ENCODE measurements at regions not wholly inside any gene's neighbourhood (a gene's known extent, or its start where the extent isn't known, plus 50 kb on each side); places are given as distances from the start of the nearest gene placed in this dataset.

DNA sequence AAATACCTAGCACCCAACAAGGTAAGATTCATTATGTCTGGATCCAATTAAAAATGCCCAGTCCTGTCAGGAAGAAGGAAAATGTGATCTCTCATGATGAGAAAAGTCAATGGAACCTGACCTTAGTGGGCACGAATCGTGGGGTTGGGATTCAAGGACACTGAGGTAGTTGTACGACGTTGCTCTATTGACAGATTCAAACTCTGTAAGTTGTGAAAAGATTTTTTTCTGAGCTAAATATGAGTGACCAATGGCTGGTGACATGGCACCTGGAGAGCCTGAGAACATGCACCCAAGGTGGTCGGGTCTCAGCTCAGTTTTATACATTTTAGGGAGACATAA, 148.2 kb downstream of the NDUFA10 start:
- no peak overlapping the region for H3K4me3 ChIP-seq
- TF ChIP-seq, protein P1, sequence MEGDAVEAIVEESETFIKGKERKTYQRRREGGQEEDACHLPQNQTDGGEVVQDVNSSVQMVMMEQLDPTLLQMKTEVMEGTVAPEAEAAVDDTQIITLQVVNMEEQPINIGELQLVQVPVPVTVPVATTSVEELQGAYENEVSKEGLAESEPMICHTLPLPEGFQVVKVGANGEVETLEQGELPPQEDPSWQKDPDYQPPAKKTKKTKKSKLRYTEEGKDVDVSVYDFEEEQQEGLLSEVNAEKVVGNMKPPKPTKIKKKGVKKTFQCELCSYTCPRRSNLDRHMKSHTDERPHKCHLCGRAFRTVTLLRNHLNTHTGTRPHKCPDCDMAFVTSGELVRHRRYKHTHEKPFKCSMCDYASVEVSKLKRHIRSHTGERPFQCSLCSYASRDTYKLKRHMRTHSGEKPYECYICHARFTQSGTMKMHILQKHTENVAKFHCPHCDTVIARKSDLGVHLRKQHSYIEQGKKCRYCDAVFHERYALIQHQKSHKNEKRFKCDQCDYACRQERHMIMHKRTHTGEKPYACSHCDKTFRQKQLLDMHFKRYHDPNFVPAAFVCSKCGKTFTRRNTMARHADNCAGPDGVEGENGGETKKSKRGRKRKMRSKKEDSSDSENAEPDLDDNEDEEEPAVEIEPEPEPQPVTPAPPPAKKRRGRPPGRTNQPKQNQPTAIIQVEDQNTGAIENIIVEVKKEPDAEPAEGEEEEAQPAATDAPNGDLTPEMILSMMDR (IDR thresholded peaks at IDR 0.05), result no peak
- no peak for TF ChIP-seq POLR2AphosphoS5 (IDR thresholded peaks at IDR 0.05)
- no peaks in the 10 kb centered on the region for H3K36me3 ChIP-seq
- no peak for DNase-seq (ENCODE audit: low spot score in 2 of 2)
- H3K27ac ChIP-seq, result no peak overlapping the region
- WGBS, result 95% methylated on average over 5 of the region's 5 CpGs
- peaks cover 5% of the 10 kb centered on the region for H3K4me1 ChIP-seq
- no peaks in the 10 kb centered on the region for H3K9me3 ChIP-seq
- H3K27me3 ChIP-seq, result no peaks in the 10 kb centered on the region

DNA sequence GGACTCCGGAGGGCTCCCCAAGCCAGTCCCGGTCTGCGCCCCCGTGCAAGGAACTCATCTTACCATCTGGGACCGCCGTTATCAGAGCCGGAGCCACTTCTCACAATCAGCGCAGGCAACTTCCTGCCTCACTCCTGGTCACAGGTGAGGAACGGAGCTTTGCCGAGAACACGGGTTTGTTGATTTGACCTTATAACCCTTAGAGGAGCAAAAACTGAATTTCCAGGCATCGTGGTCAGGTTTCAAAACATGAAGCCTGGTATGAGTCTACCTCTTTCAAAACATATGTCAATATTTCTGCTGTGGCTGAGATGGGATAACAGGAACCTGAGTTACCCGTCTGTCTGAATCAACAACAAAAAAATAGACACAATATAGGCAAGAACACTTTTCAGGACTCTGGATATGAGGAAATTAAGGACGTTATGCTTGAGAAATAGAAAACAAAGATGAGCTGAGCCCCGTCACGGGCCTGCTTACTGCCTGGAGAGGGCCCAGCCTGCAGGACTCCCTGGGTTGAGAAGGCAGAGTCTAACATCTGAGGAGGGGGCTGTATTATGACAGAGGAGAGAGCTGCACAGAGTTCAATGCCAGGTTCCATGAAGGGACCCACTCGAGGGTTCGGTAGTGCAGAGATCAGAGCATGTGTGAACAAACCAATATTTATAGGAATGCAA, 148.7 kb downstream of the NDUFA10 start:
- H3K4me1 ChIP-seq, result no peaks in the 10 kb centered on the region
- no peaks in the 10 kb centered on the region for H3K9me3 ChIP-seq
- peak in 1 of 2 donors; percentile 75 for DNase-seq (ENCODE audit: low spot score in 2 of 2)
- H3K27ac ChIP-seq, result no peak overlapping the region
- WGBS, result 84% methylated on average over 18 of the region's 18 CpGs
- no peak for TF ChIP-seq EP300 (IDR thresholded peaks at IDR 0.05)
- H3K4me3 ChIP-seq, result no peak overlapping the region
- H3K27me3 ChIP-seq, result no peaks in the 10 kb centered on the region
- H3K36me3 ChIP-seq, result no peaks in the 10 kb centered on the region

- no peaks in the 10 kb centered on the region for H3K9me3 ChIP-seq
- H3K27me3 ChIP-seq, result no peaks in the 10 kb centered on the region
- H3K27ac ChIP-seq, result no peak overlapping the region
- TF ChIP-seq EP300 (IDR thresholded peaks at IDR 0.05), result no peak
- TF ChIP-seq POLR2AphosphoS5 (IDR thresholded peaks at IDR 0.05), result no peak
- TF ChIP-seq POLR2A (IDR thresholded peaks at IDR 0.05), result no peak
- TF ChIP-seq, protein P1 (IDR thresholded peaks at IDR 0.05), result no peak
- H3K4me1 ChIP-seq, result no peaks in the 10 kb centered on the region
- no peaks in the 10 kb centered on the region for H3K36me3 ChIP-seq
- 84% methylated on average over 10 of the region's 12 CpGs for WGBS
- H3K4me3 ChIP-seq, result no peak overlapping the region
- DNase-seq (ENCODE audit: low spot score in 2 of 2), result no peak
Observed at GRCh38 chr2:239874636-239875356, 150.3 kb downstream of the NDUFA10 start.

- Histone ChIP-seq H3K9me3 (no peaks in the 10 kb centered on the region), H3K27me3 (peaks cover 5% of the 10 kb centered on the region), H3K27ac (no peak overlapping the region), H3K4me1 (no peaks in the 10 kb centered on the region), H3K4me3 (no peak overlapping the region), H3K36me3 (no peaks in the 10 kb centered on the region)
- 77% methylated on average over 28 of the region's 28 CpGs for WGBS
- DNase-seq (ENCODE audit: low spot score in 2 of 2), result peak in 1 of 2 donors; percentile 58
- TF ChIP-seq EP300 (IDR thresholded peaks at IDR 0.05), result no peak
- TF ChIP-seq, protein P1 (IDR thresholded peaks at IDR 0.05), result no peak
- TF ChIP-seq POLR2AphosphoS5 (IDR thresholded peaks at IDR 0.05), result no peak
- TF ChIP-seq POLR2A (IDR thresholded peaks at IDR 0.05), result no peak
Observed at GRCh38 chr2:239873656-239874635, 151.2 kb downstream of the NDUFA10 start.

GRCh38 chr2:239871481-239872435, 153.4 kb downstream of the NDUFA10 start:
- Histone ChIP-seq H3K27me3 (peaks cover 5% of the 10 kb centered on the region), H3K4me3 (no peak overlapping the region), H3K36me3 (no peaks in the 10 kb centered on the region), H3K27ac (no peak overlapping the region), H3K9me3 (no peaks in the 10 kb centered on the region), H3K4me1 (no peaks in the 10 kb centered on the region)
- TF ChIP-seq EP300 (IDR thresholded peaks at IDR 0.05) (no peak), POLR2AphosphoS5 (IDR thresholded peaks at IDR 0.05) (no peak), POLR2A (IDR thresholded peaks at IDR 0.05) (no peak)
- TF ChIP-seq, protein P1 (IDR thresholded peaks at IDR 0.05), result no peak
- peak in 1 of 2 donors; percentile 62 for DNase-seq (ENCODE audit: low spot score in 2 of 2)
- 73% methylated on average over 10 of the region's 15 CpGs for WGBS

Measured in suprapubic skin (tissue), 4 donors.